MCF 10A (cell line): ENCODE measurements at regions not wholly inside any gene's neighbourhood (a gene's known extent, or its start where the extent isn't known, plus 50 kb on each side); places are given as distances from the start of the nearest gene placed in this dataset.

Experiments
- BruUV-seq: library from RNA; stranded (reverse); fragments of 400-500 nt; replicated peaks from 2 replicates; lab custom pipeline; 2021; lab: Mats Ljungman, UMichigan
- CTCF ChIA-PET: fragments of 300-600 bp; sonication (Branson Sonifier 250); formaldehyde crosslinking; extraction: SDS; loops from one replicate; lab custom pipeline; 2021; ENCODE audit warnings: antibody characterized with exemption, inconsistent platforms; lab: Yijun Ruan, JAX
- POLR2A ChIA-PET: fragments of 300-600, 350-650 bp; sonication (Branson Sonifier 250); formaldehyde crosslinking; extraction: SDS; loops from one replicate; lab custom pipeline; 2020; ENCODE audit warnings: antibody characterized with exemption, inconsistent platforms; lab: Yijun Ruan, JAX
- DNase-seq: peaks from one replicate; pipeline ENCODE4 v3.0.0-alpha.2; 2018; ENCODE audit not compliant: unreplicated experiment
- H3K27ac Mint-ChIP-seq: one replicate; pipeline ENCODE4 v1.8.0; 2022; ENCODE audit warnings: mild to moderate bottlenecking, low read depth, mixed read lengths; ENCODE audit not compliant: unreplicated experiment
- H3K27me3 Mint-ChIP-seq: one replicate; pipeline ENCODE4 v1.8.0; 2022; ENCODE audit warnings: mixed read lengths; ENCODE audit not compliant: insufficient read depth, unreplicated experiment
- H3K36me3 Mint-ChIP-seq: one replicate; pipeline ENCODE4 v1.8.0; 2022; ENCODE audit warnings: mild to moderate bottlenecking, moderate library complexity, mixed read lengths; ENCODE audit not compliant: insufficient read depth, unreplicated experiment
- H3K4me1 Mint-ChIP-seq: one replicate; pipeline ENCODE4 v1.8.0; 2022; ENCODE audit warnings: mixed read lengths; ENCODE audit not compliant: insufficient read depth, unreplicated experiment
- H3K4me3 Mint-ChIP-seq: one replicate; pipeline ENCODE4 v1.8.0; 2022; ENCODE audit warnings: mild to moderate bottlenecking, moderate library complexity, mixed read lengths; ENCODE audit not compliant: unreplicated experiment
- H3K9me3 Mint-ChIP-seq: one replicate; pipeline ENCODE4 v1.8.0; 2022; ENCODE audit warnings: mixed read lengths; ENCODE audit not compliant: unreplicated experiment
- intact Hi-C: fragments of 100-400 bp; cut with micrococcal nuclease; formaldehyde crosslinking; loops from 2 replicates; pipeline ENCODE4 v1.14.1; 2022
- TF ChIP-seq, protein P1 (sequence below): fragments of 200-600 bp; IDR thresholded peaks from one replicate; pipeline ENCODE4 v1.8.0; 2022; ENCODE audit warnings: antibody characterized with exemption, mild to moderate bottlenecking; ENCODE audit not compliant: unreplicated experiment

DNA sequence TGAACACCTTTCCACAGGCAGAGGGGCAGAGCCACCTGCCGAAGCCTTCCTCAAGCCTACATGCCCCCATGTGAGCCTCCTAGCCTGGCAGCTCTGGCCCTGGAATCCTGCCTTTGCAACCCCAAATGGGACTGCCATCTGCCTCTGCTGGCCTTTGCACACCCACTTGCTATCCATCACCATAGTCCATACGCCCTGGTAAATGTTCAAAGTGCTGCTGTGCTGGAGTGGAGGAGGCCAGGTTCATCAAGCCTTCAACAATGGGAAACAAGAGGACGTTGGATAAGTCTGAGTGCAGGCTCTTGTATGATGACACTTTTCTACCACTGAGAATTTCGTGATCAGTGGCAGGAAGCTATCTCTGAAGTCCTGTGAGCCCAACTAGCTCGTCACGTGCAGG lies 159.8 kb downstream of the MED10 start:
- POLR2A ChIA-PET, result interaction anchor here (0.7 kb wide), 1 partner anchor 25 kb away, joined by 4 read pairs; no protein-coding TSS in a partner anchor
- Mint-ChIP-seq H3K4me1 (no peaks in the 10 kb centered on the region), H3K27me3 (peaks cover 12% of the 10 kb centered on the region), H3K4me3 (no peak overlapping the region), H3K9me3 (no peaks in the 10 kb centered on the region), H3K27ac (no peak overlapping the region), H3K36me3 (no peaks in the 10 kb centered on the region)
- CTCF ChIA-PET, result interaction anchor here (0.5 to 0.6 kb wide), 2 partner anchors 15 to 860 kb away, joined by 3 read pairs; no protein-coding TSS in a partner anchor
- TF ChIP-seq, protein P1, sequence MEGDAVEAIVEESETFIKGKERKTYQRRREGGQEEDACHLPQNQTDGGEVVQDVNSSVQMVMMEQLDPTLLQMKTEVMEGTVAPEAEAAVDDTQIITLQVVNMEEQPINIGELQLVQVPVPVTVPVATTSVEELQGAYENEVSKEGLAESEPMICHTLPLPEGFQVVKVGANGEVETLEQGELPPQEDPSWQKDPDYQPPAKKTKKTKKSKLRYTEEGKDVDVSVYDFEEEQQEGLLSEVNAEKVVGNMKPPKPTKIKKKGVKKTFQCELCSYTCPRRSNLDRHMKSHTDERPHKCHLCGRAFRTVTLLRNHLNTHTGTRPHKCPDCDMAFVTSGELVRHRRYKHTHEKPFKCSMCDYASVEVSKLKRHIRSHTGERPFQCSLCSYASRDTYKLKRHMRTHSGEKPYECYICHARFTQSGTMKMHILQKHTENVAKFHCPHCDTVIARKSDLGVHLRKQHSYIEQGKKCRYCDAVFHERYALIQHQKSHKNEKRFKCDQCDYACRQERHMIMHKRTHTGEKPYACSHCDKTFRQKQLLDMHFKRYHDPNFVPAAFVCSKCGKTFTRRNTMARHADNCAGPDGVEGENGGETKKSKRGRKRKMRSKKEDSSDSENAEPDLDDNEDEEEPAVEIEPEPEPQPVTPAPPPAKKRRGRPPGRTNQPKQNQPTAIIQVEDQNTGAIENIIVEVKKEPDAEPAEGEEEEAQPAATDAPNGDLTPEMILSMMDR, result no peak
- intact Hi-C loops, result no loop called here
- DNase-seq, result no peak
- BruUV-seq, result no TSS peak

DNA sequence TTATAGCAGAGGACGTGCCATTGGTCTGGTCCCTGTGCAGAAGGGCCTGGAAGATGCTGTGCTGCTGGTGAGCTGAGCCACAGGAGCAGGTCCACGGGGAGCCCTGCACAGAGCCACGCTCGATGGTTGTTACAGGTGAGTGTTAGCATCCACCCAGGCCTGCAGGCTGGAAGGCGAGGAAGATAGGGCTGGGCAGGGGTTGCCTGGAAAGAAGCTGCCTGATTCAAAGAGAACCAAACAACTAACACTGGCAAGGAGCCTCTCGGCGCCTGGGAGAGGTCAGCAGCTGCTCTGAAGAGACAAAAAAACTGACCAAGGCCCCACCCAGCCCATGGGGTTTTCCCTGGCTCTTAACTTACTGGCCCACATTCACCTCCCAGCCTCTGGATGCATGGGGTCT lies 160.2 kb downstream of the MED10 start:
- Mint-ChIP-seq H3K36me3 (no peaks in the 10 kb centered on the region), H3K27me3 (peaks cover 12% of the 10 kb centered on the region), H3K4me3 (no peak overlapping the region), H3K9me3 (no peaks in the 10 kb centered on the region), H3K4me1 (no peaks in the 10 kb centered on the region), H3K27ac (no peak overlapping the region)
- ChIA-PET CTCF (interaction anchor here (0.5 kb wide), 1 partner anchor 859 kb away, joined by 3 read pairs; no protein-coding TSS in a partner anchor), POLR2A (no interaction called here)
- BruUV-seq, result no TSS peak
- TF ChIP-seq, protein P1, result no peak
- DNase-seq, result no peak
- intact Hi-C loops, result no loop called here

DNA sequence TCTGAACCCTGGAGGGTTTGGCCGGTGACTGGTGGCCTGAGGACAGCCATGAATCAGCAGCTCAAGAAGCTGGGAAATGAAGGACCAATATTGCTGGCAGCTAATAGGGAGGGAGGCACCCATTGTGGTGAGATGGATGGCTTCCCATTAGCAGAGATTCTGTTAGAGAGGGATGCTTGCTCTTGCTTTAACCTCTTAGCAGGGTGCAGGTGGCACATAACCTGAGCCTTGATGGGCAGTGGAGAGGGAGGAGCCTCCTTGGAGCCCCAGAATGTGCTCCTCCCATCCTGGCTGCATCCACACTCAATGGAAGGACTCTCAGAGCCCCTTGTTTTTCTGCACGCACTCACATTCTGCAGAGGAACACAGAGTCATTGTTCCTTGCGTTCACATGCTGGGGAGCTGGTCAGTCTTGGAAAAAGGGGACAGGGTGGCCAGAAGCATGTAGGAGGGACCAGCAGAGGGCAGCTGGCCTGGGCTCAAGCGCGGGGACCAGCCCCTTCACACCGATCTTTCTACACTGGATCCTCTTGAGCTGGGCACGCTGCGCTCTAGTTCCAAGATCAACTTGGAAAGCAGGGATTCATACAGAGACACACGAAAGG lies 161.8 kb downstream of the MED10 start:
- peaks cover 12% of the 10 kb centered on the region for H3K27me3 Mint-ChIP-seq
- POLR2A ChIA-PET, result no interaction called here
- no peaks in the 10 kb centered on the region for H3K4me1 Mint-ChIP-seq
- H3K4me3 Mint-ChIP-seq, result no peak overlapping the region
- TF ChIP-seq, protein P1, result no peak
- H3K36me3 Mint-ChIP-seq, result no peaks in the 10 kb centered on the region
- DNase-seq, result no peak
- intact Hi-C loops, result no loop called here
- CTCF ChIA-PET, result no interaction called here
- BruUV-seq, result no TSS peak
- no peak overlapping the region for H3K27ac Mint-ChIP-seq
- H3K9me3 Mint-ChIP-seq, result no peaks in the 10 kb centered on the region

- Mint-ChIP-seq H3K4me1 (no peaks in the 10 kb centered on the region), H3K27ac (no peak overlapping the region), H3K4me3 (no peak overlapping the region), H3K27me3 (peaks cover 12% of the 10 kb centered on the region), H3K36me3 (no peaks in the 10 kb centered on the region), H3K9me3 (no peaks in the 10 kb centered on the region)
- TF ChIP-seq, protein P1, result no peak
- CTCF ChIA-PET, result interaction anchor here (0.5 to 1.0 kb wide), 2 partner anchors 10 to 532 kb away, joined by 3 read pairs; no protein-coding TSS in a partner anchor
- no peak for DNase-seq
- POLR2A ChIA-PET, result no interaction called here
- intact Hi-C loops, result no loop called here
- no TSS peak for BruUV-seq
Measured at GRCh38 chr5:6215891-6216290, 162.5 kb downstream of the MED10 start.
